Mucosa of rectum (tissue), 2 donors: ENCODE measurements at regions not wholly inside any gene's neighbourhood (a gene's known extent, or its start where the extent isn't known, plus 50 kb on each side); places are given as distances from the start of the nearest gene placed in this dataset.

Experiments used
- H3K27ac ChIP-seq, 2 donors: one replicate each; pipeline ENCODE4 v1.7.0; 2013; ENCODE audit warnings: inconsistent platforms in 2 of 2, low read depth in 2 of 2, low read length in 2 of 2
- H3K27me3 ChIP-seq, 2 donors: one replicate each; pipeline ENCODE4 v1.7.0; 2013; ENCODE audit warnings: low read length in 2 of 2; ENCODE audit not compliant: control insufficient read depth in 2 of 2, insufficient read depth in 2 of 2
- H3K36me3 ChIP-seq, 2 donors: one replicate each; pipeline ENCODE4 v1.7.0; 2013; ENCODE audit warnings: low read length in 2 of 2; ENCODE audit not compliant: control insufficient read depth in 2 of 2, insufficient read depth in 2 of 2
- H3K4me1 ChIP-seq, 2 donors: one replicate each; pipeline ENCODE4 v1.7.0; 2013; ENCODE audit warnings: low read length in 2 of 2, mild to moderate bottlenecking in 1 of 2; ENCODE audit not compliant: control insufficient read depth in 2 of 2, insufficient read depth in 2 of 2
- H3K4me3 ChIP-seq, 2 donors: one replicate each; pipeline ENCODE4 v1.7.0; 2013; ENCODE audit warnings: low read length in 2 of 2
- H3K9ac ChIP-seq, 2 donors: one replicate each; pipeline ENCODE4 v1.7.0; 2013; ENCODE audit warnings: low read length in 2 of 2, low read depth in 1 of 2, mild to moderate bottlenecking in 1 of 2
- H3K9me3 ChIP-seq, 2 donors: one replicate each; pipeline ENCODE4 v1.7.0; 2013; ENCODE audit warnings: low read length in 2 of 2; ENCODE audit not compliant: control insufficient read depth in 2 of 2
- donor health status: healthy.
- donor health status: Normal muscosa, but diverticular disease.

DNA sequence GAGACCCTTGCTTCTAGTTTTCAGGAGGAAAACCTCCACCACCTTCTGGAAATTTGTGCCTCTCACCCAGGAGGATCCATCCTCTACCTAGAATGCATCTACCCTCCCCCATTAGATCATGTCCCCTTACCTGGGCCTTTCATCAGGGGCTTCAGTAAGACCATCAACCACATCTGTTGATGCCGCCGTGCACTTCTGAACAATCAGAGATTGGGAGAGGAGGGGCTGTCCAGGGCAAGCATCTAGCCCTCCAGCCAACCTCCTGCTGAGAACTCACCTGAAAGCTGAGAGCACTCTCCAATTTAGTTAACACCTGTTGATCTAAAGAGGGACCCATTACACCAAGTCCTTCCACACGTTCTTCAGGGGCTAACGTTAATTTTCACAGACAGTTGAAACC, 57.6 kb upstream of the PIK3CG start:
- no peak overlapping the region for H3K27ac ChIP-seq
- no peaks in the 10 kb centered on the region for H3K9me3 ChIP-seq
- H3K4me3 ChIP-seq, result no peak overlapping the region
- H3K9ac ChIP-seq, result no peak overlapping the region
- H3K36me3 ChIP-seq, result no peaks in the 10 kb centered on the region
- no peaks in the 10 kb centered on the region for H3K4me1 ChIP-seq
- H3K27me3 ChIP-seq, result no peaks in the 10 kb centered on the region

DNA sequence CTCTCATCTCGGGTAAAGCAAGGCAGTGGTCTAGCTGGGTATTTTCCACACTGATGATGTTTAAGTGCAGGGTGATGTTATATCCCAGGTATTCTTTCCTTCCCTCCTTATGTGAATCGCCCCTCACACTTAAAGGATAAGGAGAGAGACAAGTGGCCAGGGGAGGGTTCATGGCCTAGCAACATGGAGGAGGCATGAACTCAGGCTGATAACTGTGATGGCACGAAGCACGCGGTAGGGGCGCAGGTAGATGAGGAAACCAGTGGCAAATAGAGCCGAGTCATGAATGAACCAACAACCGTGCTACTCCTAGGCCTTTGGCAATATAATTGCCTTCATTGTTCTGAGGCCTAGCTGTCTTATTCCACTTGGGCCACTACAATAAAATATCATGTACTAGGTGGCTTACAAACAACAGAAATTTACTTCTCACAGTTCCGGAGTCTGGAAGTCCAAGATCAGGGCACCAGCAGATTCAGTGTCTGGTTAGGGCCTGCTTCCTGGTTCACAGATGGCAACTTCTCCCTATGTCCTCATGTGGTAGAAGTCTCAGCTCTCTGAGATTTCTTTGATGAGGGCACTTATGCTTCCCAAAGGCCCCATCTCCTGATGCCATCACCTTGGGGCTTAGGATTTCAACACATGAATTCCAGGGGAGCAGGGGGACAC, 56.0 kb upstream of the PIK3CG start:
- Histone ChIP-seq H3K4me1 (no peaks in the 10 kb centered on the region), H3K36me3 (no peaks in the 10 kb centered on the region), H3K9ac (no peak overlapping the region), H3K27ac (no peak overlapping the region), H3K4me3 (no peak overlapping the region), H3K27me3 (no peaks in the 10 kb centered on the region), H3K9me3 (no peaks in the 10 kb centered on the region)

DNA sequence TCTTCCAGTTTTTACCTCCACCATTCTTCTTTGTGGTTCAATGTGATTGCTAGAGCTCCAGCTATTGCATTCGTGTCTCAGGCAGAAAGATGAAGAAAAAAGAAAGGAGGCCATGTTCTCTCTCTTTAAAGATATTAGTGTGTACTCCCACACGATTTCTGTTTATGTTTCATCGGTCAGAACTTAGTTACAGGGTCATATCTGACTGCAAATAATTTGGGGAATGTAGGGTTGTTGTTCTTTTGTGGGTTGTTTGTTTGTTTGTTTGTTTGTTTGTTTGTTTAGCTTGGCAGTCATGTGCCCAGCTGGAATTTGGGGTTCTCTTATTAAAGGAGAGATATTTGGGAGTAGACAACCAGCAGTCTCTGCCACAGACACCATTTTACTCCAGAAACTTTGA, 53.6 kb upstream of the PIK3CG start:
- Histone ChIP-seq H3K27ac (no peak overlapping the region), H3K27me3 (no peaks in the 10 kb centered on the region), H3K9me3 (no peaks in the 10 kb centered on the region), H3K4me1 (no peaks in the 10 kb centered on the region), H3K9ac (no peak overlapping the region), H3K36me3 (no peaks in the 10 kb centered on the region), H3K4me3 (no peak overlapping the region)

DNA sequence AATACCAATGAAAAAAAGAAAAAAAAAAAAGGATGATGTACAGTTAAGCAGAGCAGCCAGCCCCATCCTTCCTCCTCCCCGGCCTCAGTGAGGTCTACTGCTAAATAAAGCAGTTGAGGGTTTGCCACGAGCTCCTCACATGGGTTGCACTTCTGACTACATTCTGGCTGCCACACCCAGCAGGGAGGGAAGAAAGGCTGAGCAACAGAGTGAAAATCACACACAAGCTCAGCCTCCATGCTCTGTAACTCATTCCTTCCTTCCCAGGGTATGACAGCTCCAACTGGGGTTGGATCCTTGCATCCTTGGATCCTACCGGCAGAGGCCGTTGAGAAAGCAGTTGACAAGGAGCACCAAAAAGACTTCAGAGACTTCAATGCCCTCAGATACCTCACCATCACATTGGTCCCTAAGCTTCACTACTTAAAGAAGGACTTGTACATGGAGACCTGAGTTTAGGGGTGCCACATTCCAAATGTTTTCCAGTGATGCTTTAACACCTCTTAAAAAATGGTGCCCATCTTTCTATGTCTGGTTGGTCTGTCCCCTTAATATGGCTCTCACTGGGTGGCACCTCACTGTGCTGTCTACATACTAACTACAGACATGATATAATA, 52.9 kb upstream of the PIK3CG start:
- no peaks in the 10 kb centered on the region for H3K9me3 ChIP-seq
- H3K4me1 ChIP-seq, result no peaks in the 10 kb centered on the region
- H3K27me3 ChIP-seq, result no peaks in the 10 kb centered on the region
- H3K36me3 ChIP-seq, result no peaks in the 10 kb centered on the region
- no peak overlapping the region for H3K4me3 ChIP-seq
- H3K9ac ChIP-seq, result no peak overlapping the region
- no peak overlapping the region for H3K27ac ChIP-seq

DNA sequence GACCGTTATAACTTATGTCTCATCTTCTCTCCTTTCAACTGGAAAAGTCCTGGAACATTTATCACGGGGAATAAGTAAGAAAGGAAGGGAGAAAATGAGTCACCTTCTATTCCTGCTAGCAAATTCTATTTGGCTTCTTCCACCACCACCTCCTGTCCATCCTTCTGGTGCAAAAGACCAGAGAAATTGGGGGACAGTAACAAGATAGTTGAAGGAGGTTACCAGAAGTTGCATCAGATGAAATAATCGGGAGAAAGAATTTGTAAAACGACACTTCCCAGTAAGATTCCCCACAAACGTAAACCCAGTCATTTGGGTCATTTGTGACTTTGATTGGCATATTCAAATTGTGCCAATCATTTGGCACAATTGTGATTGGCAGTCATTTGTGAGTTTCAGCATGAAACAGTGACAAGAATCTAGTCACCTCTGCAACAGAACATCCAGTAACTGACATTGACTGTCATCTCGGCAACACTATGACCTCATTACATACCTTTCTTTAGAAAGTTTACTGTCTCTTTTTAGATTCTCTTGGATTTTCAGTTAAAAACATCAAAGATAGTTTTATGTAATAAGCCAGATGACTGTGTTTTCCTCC, 51.3 kb upstream of the PIK3CG start:
- H3K36me3 ChIP-seq, result no peaks in the 10 kb centered on the region
- no peak overlapping the region for H3K27ac ChIP-seq
- H3K27me3 ChIP-seq, result no peaks in the 10 kb centered on the region
- no peaks in the 10 kb centered on the region for H3K9me3 ChIP-seq
- no peak overlapping the region for H3K4me3 ChIP-seq
- no peak overlapping the region for H3K9ac ChIP-seq
- H3K4me1 ChIP-seq, result no peaks in the 10 kb centered on the region

DNA sequence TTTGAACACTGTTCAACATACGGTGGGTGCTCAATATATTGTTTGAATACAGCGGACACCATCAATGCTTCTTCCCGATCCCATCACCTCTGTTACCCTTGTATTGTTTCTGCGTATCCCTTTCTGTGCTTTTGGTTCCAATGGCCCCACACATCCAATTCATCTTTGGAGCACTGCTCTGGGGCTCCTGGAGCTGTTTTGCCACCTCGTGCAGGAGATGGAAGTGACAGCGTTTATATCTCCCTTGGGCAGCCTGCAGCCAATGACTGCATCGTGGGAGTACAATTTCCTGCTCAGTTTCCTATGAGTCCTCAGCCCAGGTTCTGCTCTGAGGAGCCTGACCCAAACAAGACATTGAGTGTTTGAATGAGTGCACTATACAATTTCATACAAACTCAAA, 50.2 kb upstream of the PIK3CG start:
- no peaks in the 10 kb centered on the region for H3K9me3 ChIP-seq
- no peak overlapping the region for H3K9ac ChIP-seq
- H3K27me3 ChIP-seq, result no peaks in the 10 kb centered on the region
- H3K4me3 ChIP-seq, result no peak overlapping the region
- no peak overlapping the region for H3K27ac ChIP-seq
- H3K36me3 ChIP-seq, result no peaks in the 10 kb centered on the region
- no peaks in the 10 kb centered on the region for H3K4me1 ChIP-seq
